RWPE2 (cell line): ENCODE measurements at regions not wholly inside any gene's neighbourhood (a gene's known extent, or its start where the extent isn't known, plus 50 kb on each side); places are given as distances from the start of the nearest gene placed in this dataset.

Experiments used
- ATAC-seq: fragments of 200-7000 bp; cut with Tn5 transposase; 3 replicates; pipeline ENCODE4 v1.9.1; 2021; ENCODE audit warnings: low read depth
- DNase-seq: peaks from one replicate; pipeline ENCODE4 v3.0.0-alpha.2; 2020; ENCODE audit warnings: low spot score
- H3K27ac ChIP-seq: fragments of 450-650 bp; 2 replicates; pipeline ENCODE4 v1.5.1; 2017; ENCODE audit warnings: mild to moderate bottlenecking; ENCODE audit not compliant: poor library complexity, severe bottlenecking
- H3K27me3 ChIP-seq: fragments of 250-450 bp; sonication (Bioruptor Pico); 2 replicates; pipeline ENCODE4 v1.5.1; 2021; ENCODE audit warnings: mild to moderate bottlenecking, moderate library complexity; ENCODE audit not compliant: insufficient read depth, poor library complexity, severe bottlenecking
- H3K36me3 ChIP-seq: fragments of 250-450 bp; sonication (Bioruptor Pico); 2 replicates; pipeline ENCODE4 v1.5.1; 2020; ENCODE audit warnings: low read depth, mild to moderate bottlenecking, moderate library complexity
- H3K4me1 ChIP-seq: fragments of 250-450 bp; sonication (Bioruptor Pico); 2 replicates; pipeline ENCODE4 v1.5.1; 2021; ENCODE audit warnings: mild to moderate bottlenecking, moderate library complexity; ENCODE audit not compliant: insufficient read depth, poor library complexity, severe bottlenecking
- H3K4me3 ChIP-seq: fragments of 250-450 bp; sonication (Bioruptor Pico); 2 replicates; pipeline ENCODE4 v1.5.1; 2021; ENCODE audit warnings: mild to moderate bottlenecking, moderate library complexity; ENCODE audit not compliant: severe bottlenecking
- H3K9me3 ChIP-seq: fragments of 250-450 bp; sonication (Bioruptor Pico); 2 replicates; pipeline ENCODE4 v1.5.1; 2021; ENCODE audit warnings: mild to moderate bottlenecking, moderate library complexity; ENCODE audit not compliant: severe bottlenecking
- CTCF ChIP-seq: fragments of 450-650 bp; IDR thresholded peaks from one replicate; pipeline ENCODE4 v1.5.1; 2017; ENCODE audit warnings: mild to moderate bottlenecking, moderate library complexity; ENCODE audit not compliant: poor library complexity, severe bottlenecking

- peaks cover 12% of the 10 kb centered on the region for H3K4me1 ChIP-seq
- DNase-seq (peak; percentile 97), ATAC-seq (peak; percentile 78)
- peak; percentile 95 for TF ChIP-seq CTCF
- H3K4me3 ChIP-seq = peak overlapping the region; percentile 24
- no peak overlapping the region for H3K27ac ChIP-seq
- H3K36me3 ChIP-seq = no peaks in the 10 kb centered on the region
- H3K27me3 ChIP-seq = no peaks in the 10 kb centered on the region
- H3K9me3 ChIP-seq = no peaks in the 10 kb centered on the region
Measured at GRCh38 chr2:240232961-240233884, 92.8 kb upstream of the OTOS start.

- Histone ChIP-seq H3K27me3 (no peaks in the 10 kb centered on the region), H3K4me1 (peaks cover 20% of the 10 kb centered on the region), H3K27ac (no peak overlapping the region), H3K36me3 (no peaks in the 10 kb centered on the region), H3K9me3 (no peaks in the 10 kb centered on the region), H3K4me3 (no peak overlapping the region)
- TF ChIP-seq CTCF = no peak
- peak; percentile 42 for DNase-seq
- no peak; the same call in 2 of the 3 replicates for ATAC-seq
Measured at GRCh38 chr2:240233885-240234502, 93.5 kb upstream of the OTOS start.

GRCh38 chr2:240234503-240234951 is 94.1 kb upstream of the OTOS start:
- Histone ChIP-seq H3K4me3 (no peak overlapping the region), H3K27ac (no peak overlapping the region), H3K4me1 (peaks cover 22% of the 10 kb centered on the region), H3K36me3 (no peaks in the 10 kb centered on the region), H3K9me3 (no peaks in the 10 kb centered on the region), H3K27me3 (no peaks in the 10 kb centered on the region)
- TF ChIP-seq CTCF = no peak
- no peak for DNase-seq
- ATAC-seq = no peak

- DNase-seq (peak; percentile 47), ATAC-seq (no peak)
- Histone ChIP-seq H3K4me1 (peaks cover 22% of the 10 kb centered on the region), H3K36me3 (no peaks in the 10 kb centered on the region), H3K27me3 (no peaks in the 10 kb centered on the region), H3K4me3 (no peak overlapping the region), H3K9me3 (no peaks in the 10 kb centered on the region), H3K27ac (no peak overlapping the region)
- no peak for TF ChIP-seq CTCF
Measured at GRCh38 chr2:240235149-240235803, 94.8 kb upstream of the OTOS start.
